Adrenal gland (tissue), 9 donors: ENCODE measurements at regions not wholly inside any gene's neighbourhood (a gene's known extent, or its start where the extent isn't known, plus 50 kb on each side); places are given as distances from the start of the nearest gene placed in this dataset.

Experiments
- DNase-seq, 7 donors: peaks; one replicate each; pipeline ENCODE4 v3.0.0-alpha.2; 2019 to 2020
- H3K27ac ChIP-seq, 5 donors: fragments of 200-600 bp; sonication (generic) in 4 of 5; 1 replicate in 3 of 5; 2 replicates in 2 of 5; pipeline versions ENCODE4 v1.5.1 to v1.8.0; 2016 to 2020; ENCODE audit warnings: mild to moderate bottlenecking in 1 of 5
- H3K27me3 ChIP-seq: fragments of 200-600 bp; 2 replicates; pipeline ENCODE4 v1.8.0; 2021
- H3K36me3 ChIP-seq, 2 donors: fragments of 200-600 bp; replicated peaks in 1 of 2; 1 replicate in 1 of 2; 2 replicates in 1 of 2; pipeline versions ENCODE4 v1.5.1 to v1.8.0; 2018 to 2022
- H3K4me1 ChIP-seq, 2 donors: fragments of 200-600 bp; replicated peaks in 1 of 2; 1 replicate in 1 of 2; 2 replicates in 1 of 2; pipeline versions ENCODE4 v1.5.1 to v1.8.0; 2018 to 2021
- H3K4me3 ChIP-seq, 4 donors: fragments of 200-600 bp; sonication (generic) in 3 of 4; one replicate each; pipeline ENCODE4 v1.5.1; 2016 to 2018
- H3K9me3 ChIP-seq, 3 donors: fragments of 200-600 bp; sonication (generic) in 1 of 3; replicated peaks in 1 of 3; 1 replicate in 2 of 3; 2 replicates in 1 of 3; pipeline versions ENCODE4 v1.5.1 to v1.8.0; 2016 to 2021
- POLR2A ChIP-seq, 2 donors: fragments of 450-650 bp; IDR thresholded peaks; one replicate each; pipeline ENCODE4 v1.6.1; 2017; ENCODE audit warnings: antibody characterized with exemption in 2 of 2, mild to moderate bottlenecking in 2 of 2, moderate library complexity in 1 of 2
- WGBS, 4 donors: extraction: QIAGEN DNeasy Blood & Tissue Kit in 2 of 4; methylation state at CpG; one replicate each; pipeline versions ENCODE4 v1.1.5 to v1.1.7; 2013 to 2017; 5-methylcytosine and 5-hydroxymethylcytosine counted together
- intact Hi-C, 2 donors: fragments of 100-400 bp; cut with DNase I; formaldehyde crosslinking; loops; one replicate each; pipeline versions ENCODE4 v1.14.1 to v1.15.0; 2022 to 2023
- TF ChIP-seq, protein P1 (sequence below), 6 experiments: fragments of 450-650 bp in 4 of 6; fragments of 200-600 bp in 2 of 6; sonication (generic) in 1 of 6; IDR thresholded peaks; 1 replicate in 5 of 6; 2 replicates in 1 of 6; pipeline versions ENCODE4 v1.5.1 to v1.8.0; 2016 to 2021; ENCODE audit warnings: antibody characterized with exemption in 6 of 6, mild to moderate bottlenecking in 2 of 6, moderate library complexity in 1 of 6
- donor health status: healthy with polysubstance abuse.
- donor health status: Bipolar disorder and iron deficiency.
- donor health status: DM: yes; HTN: yes; CAD: no.
- donor health status: DM: no; HTN: no; CAD: no.
- donor health status: DM: no; HTN: no; CAD: no.

DNA sequence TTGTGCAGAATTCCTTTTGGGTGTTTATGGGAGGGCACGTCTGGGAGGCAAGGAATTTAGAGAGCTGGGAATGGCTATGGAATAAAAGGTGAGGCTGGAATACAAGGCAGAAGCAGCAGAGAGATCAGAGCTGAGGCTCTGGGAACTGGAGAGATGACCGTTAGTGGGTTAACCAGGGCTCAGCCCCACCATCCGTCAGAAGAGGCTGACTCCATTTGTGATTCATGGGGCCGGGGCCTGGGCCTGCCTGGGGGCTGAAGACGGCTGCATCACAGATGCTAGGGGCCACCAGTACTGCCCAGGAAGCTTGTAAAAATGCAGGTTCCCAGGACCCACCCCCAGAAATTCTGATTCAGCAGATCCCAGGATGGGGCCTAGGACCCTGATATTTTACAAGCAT is 398.1 kb downstream of the MED13L start:
- DNase-seq, result no peak
- intact Hi-C loops, result no loop called here
- Histone ChIP-seq H3K27me3 (no peaks in the 10 kb centered on the region), H3K4me3 (no peak overlapping the region), H3K27ac (no peak overlapping the region), H3K36me3 (no peaks in the 10 kb centered on the region), H3K9me3 (no peaks in the 10 kb centered on the region), H3K4me1 (no peaks in the 10 kb centered on the region)
- 72 to 82% (median 73%) methylated on average over 5 of the region's 5 CpGs for WGBS, 4 donors
- TF ChIP-seq, protein P1, sequence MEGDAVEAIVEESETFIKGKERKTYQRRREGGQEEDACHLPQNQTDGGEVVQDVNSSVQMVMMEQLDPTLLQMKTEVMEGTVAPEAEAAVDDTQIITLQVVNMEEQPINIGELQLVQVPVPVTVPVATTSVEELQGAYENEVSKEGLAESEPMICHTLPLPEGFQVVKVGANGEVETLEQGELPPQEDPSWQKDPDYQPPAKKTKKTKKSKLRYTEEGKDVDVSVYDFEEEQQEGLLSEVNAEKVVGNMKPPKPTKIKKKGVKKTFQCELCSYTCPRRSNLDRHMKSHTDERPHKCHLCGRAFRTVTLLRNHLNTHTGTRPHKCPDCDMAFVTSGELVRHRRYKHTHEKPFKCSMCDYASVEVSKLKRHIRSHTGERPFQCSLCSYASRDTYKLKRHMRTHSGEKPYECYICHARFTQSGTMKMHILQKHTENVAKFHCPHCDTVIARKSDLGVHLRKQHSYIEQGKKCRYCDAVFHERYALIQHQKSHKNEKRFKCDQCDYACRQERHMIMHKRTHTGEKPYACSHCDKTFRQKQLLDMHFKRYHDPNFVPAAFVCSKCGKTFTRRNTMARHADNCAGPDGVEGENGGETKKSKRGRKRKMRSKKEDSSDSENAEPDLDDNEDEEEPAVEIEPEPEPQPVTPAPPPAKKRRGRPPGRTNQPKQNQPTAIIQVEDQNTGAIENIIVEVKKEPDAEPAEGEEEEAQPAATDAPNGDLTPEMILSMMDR (IDR thresholded peaks at IDR 0.05), result no peak
- TF ChIP-seq POLR2A (IDR thresholded peaks at IDR 0.05), result no peak

DNA sequence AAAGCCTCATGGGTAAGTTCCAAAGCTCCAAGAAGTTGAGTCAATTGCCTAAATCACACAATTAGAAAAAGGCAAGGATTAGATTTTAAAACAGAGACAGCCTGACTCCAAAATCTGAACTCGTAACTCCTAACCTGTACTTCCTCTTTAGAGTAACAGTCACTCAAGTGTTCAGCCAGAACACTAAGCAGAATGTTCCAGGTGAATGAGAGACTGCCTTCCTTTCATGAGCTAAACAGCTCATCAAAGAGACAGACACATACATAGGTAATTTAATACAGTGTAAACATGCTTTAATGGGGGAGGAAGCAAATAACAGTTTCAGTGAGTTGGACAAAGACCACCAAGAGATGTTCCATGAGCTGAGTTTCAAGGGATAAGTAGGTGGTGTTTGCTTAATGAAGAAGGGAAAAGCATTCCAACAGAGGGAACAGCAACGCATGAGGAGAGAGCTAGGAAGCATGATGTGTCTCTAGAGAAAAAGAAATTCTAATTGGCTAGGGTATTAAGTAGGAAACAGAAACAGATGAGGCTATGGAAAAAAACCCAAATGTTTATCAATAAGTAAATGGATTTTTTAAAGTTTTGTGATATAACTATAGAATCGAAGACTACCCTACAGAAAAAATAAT is 403.9 kb downstream of the MED13L start:
- H3K27me3 ChIP-seq, result no peaks in the 10 kb centered on the region

DNA sequence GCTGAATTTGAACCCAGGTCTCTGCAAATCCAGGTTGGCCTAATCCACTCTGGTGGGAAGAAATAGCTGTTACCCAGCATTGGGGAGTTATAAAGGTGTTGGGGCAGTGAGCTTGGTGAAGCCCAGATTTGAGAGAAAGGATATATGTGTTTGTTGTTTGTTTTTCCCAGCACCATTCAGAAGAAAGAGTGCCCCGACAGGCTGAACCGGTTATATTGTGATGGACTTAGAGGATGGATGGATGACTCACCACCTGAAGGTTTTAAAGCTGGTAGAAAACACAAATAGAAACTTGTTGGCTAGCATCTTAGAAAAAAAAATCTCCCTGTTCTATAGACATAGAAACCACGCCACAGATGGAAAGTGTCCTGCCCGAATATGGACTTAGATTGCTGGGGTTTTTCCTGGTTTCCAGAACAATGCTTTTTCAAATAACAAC is 404.6 kb downstream of the MED13L start:
- no peaks in the 10 kb centered on the region for H3K36me3 ChIP-seq
- intact Hi-C loops, result no loop called here
- no peak for DNase-seq
- H3K9me3 ChIP-seq, result no peaks in the 10 kb centered on the region
- TF ChIP-seq POLR2A (IDR thresholded peaks at IDR 0.05), result no peak
- TF ChIP-seq, protein P1 (IDR thresholded peaks at IDR 0.05), result no peak
- no peak overlapping the region for H3K27ac ChIP-seq
- H3K27me3 ChIP-seq, result no peaks in the 10 kb centered on the region
- no peak overlapping the region for H3K4me3 ChIP-seq
- H3K4me1 ChIP-seq, result no peaks in the 10 kb centered on the region
- WGBS, 4 donors, result 46 to 57% (median 52%) methylated on average over 4 of the region's 4 CpGs

More for the DNA sequence above, 403.9 kb downstream of the MED13L start:
- TF ChIP-seq POLR2A (IDR thresholded peaks at IDR 0.05), result no peak
- TF ChIP-seq, protein P1 (IDR thresholded peaks at IDR 0.05), result no peak
- H3K9me3 ChIP-seq, result no peaks in the 10 kb centered on the region
- no peak for DNase-seq
- no peak overlapping the region for H3K4me3 ChIP-seq
- H3K36me3 ChIP-seq, result no peaks in the 10 kb centered on the region
- H3K4me1 ChIP-seq, result no peaks in the 10 kb centered on the region
- intact Hi-C loops, result no loop called here
- 82 to 89% (median 84%) methylated on average over 3 of the region's 3 CpGs for WGBS, 4 donors
- no peak overlapping the region for H3K27ac ChIP-seq

DNA sequence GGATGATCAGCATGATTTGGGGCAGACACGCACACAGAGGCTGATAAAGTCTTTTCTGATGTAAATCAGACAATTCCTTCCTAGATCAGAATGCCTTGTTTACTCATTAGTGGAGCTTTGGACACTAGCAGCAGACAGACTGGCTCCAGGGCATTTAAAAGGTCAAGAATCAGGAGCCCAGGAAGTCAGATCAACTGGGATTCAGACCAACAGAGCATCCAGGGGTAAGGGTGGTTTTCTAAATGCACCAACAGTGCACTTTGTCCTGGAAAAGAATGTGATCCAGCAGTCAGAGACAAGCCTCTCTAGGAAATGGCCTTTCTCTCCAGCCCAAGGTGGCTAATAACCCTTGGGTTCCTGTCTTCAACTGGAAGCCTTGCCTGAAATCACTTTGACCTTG is 405.3 kb downstream of the MED13L start:
- no peak overlapping the region for H3K4me3 ChIP-seq
- TF ChIP-seq, protein P1 (IDR thresholded peaks at IDR 0.05), result no peak
- no peak for TF ChIP-seq POLR2A (IDR thresholded peaks at IDR 0.05)
- 61 to 79% (median 77%) methylated on average over 1 of the region's 1 CpG for WGBS, 4 donors
- H3K27ac ChIP-seq, result no peak overlapping the region
- no peak for DNase-seq
- H3K4me1 ChIP-seq, result no peaks in the 10 kb centered on the region
- H3K9me3 ChIP-seq, result no peaks in the 10 kb centered on the region
- no peaks in the 10 kb centered on the region for H3K27me3 ChIP-seq
- no peaks in the 10 kb centered on the region for H3K36me3 ChIP-seq
- intact Hi-C loops, result no loop called here
